Liver (tissue), 8 donors: ENCODE measurements at regions not wholly inside any gene's neighbourhood (a gene's known extent, or its start where the extent isn't known, plus 50 kb on each side); places are given as distances from the start of the nearest gene placed in this dataset.

Source experiments
- DNase-seq: peaks from one replicate; pipeline ENCODE4 v3.0.0-alpha.2; 2017; ENCODE audit warnings: low spot score
- H3K27ac ChIP-seq, 2 donors: one replicate each; pipeline ENCODE4 v1.7.0; 2013; ENCODE audit warnings: inconsistent platforms in 2 of 2, low read length in 2 of 2, control low read depth in 1 of 2, low read depth in 1 of 2, mild to moderate bottlenecking in 1 of 2
- H3K27me3 ChIP-seq, 4 donors: one replicate each; pipeline versions ENCODE4 v1.6.1 to v1.7.0; 2013; ENCODE audit warnings: low read length in 3 of 4, inconsistent platforms in 1 of 4, mild to moderate bottlenecking in 1 of 4, moderate library complexity in 1 of 4; ENCODE audit not compliant: control insufficient read depth in 4 of 4, insufficient read depth in 4 of 4
- H3K36me3 ChIP-seq, 4 donors: one replicate each; pipeline versions ENCODE4 v1.6.1 to v1.7.0; 2013; ENCODE audit warnings: low read length in 3 of 4, mild to moderate bottlenecking in 3 of 4, low read depth in 1 of 4, moderate library complexity in 1 of 4; ENCODE audit not compliant: control insufficient read depth in 4 of 4, insufficient read depth in 3 of 4
- H3K4me1 ChIP-seq, 4 donors: one replicate each; pipeline versions ENCODE4 v1.6.1 to v1.7.0; 2013; ENCODE audit warnings: low read length in 3 of 4, mild to moderate bottlenecking in 3 of 4, moderate library complexity in 1 of 4; ENCODE audit not compliant: control insufficient read depth in 4 of 4, insufficient read depth in 4 of 4
- H3K4me3 ChIP-seq, 3 donors: one replicate each; pipeline versions ENCODE4 v1.6.1 to v1.7.0; 2013; ENCODE audit warnings: low read length in 3 of 3, control low read depth in 1 of 3, low read depth in 1 of 3, mild to moderate bottlenecking in 1 of 3
- H3K9ac ChIP-seq, 2 donors: one replicate each; pipeline ENCODE4 v1.7.0; 2013; ENCODE audit warnings: low read length in 2 of 2, mild to moderate bottlenecking in 2 of 2, moderate library complexity in 2 of 2, control low read depth in 1 of 2, low read depth in 1 of 2
- H3K9me3 ChIP-seq, 4 donors: one replicate each; pipeline versions ENCODE4 v1.6.1 to v1.7.0; 2013; ENCODE audit warnings: low read length in 3 of 4; ENCODE audit not compliant: control insufficient read depth in 4 of 4
- CTCF ChIP-seq: fragments of 150-350 bp; IDR thresholded peaks from 2 replicates; pipeline ENCODE4 v1.5.1; 2017; ENCODE audit warnings: improper control_type of control experiment, low read depth, low read length; ENCODE audit not compliant: missing input control
- EGR1 ChIP-seq, 2 donors: IDR thresholded peaks; 2 replicates each; pipeline ENCODE4 v1.6.1; 2016 to 2018; ENCODE audit warnings: antibody characterized with exemption in 2 of 2, low read depth in 2 of 2
- FOXA2 ChIP-seq: IDR thresholded peaks from 2 replicates; pipeline ENCODE4 v1.6.1; 2016; ENCODE audit warnings: antibody characterized with exemption
- GABPA ChIP-seq, 2 donors: IDR thresholded peaks in 1 of 2; conservative IDR thresholded peaks in 1 of 2; 2 replicates each; pipeline ENCODE4 v1.6.1; 2016; ENCODE audit warnings: antibody characterized with exemption in 2 of 2, mild to moderate bottlenecking in 1 of 2, moderate library complexity in 1 of 2
- HNF4G ChIP-seq: IDR thresholded peaks from 2 replicates; pipeline ENCODE4 v1.6.1; 2016; ENCODE audit warnings: antibody characterized with exemption
- MAX ChIP-seq: IDR thresholded peaks from 2 replicates; pipeline ENCODE4 v1.6.1; 2016; ENCODE audit warnings: antibody characterized with exemption
- NR2F2 ChIP-seq: IDR thresholded peaks from 2 replicates; pipeline ENCODE4 v1.6.1; 2016; ENCODE audit warnings: antibody characterized with exemption
- RAD21 ChIP-seq, 2 donors: IDR thresholded peaks; 2 replicates each; pipeline ENCODE4 v1.6.1; 2016; ENCODE audit warnings: antibody characterized with exemption in 2 of 2, mild to moderate bottlenecking in 2 of 2
- RXRA ChIP-seq, 2 donors: IDR thresholded peaks; 2 replicates each; pipeline ENCODE4 v1.6.1; 2017 to 2018; ENCODE audit warnings: antibody characterized with exemption in 2 of 2, mild to moderate bottlenecking in 1 of 2
- ZBTB33 ChIP-seq: IDR thresholded peaks from 2 replicates; pipeline ENCODE4 v1.6.1; 2016; ENCODE audit warnings: antibody characterized with exemption
- WGBS: extraction: QIAGEN DNeasy Blood & Tissue Kit; methylation state at CpG from one replicate; pipeline ENCODE4 v1.1.7; 2013; 5-methylcytosine and 5-hydroxymethylcytosine counted together
- donor health status: healthy.
- donor health status: healthy.
- donor health status: healthy.
- donor health status: healthy.
- donor health status: healthy.

- H3K27me3 ChIP-seq = no peaks in the 10 kb centered on the region
- no peak overlapping the region for H3K27ac ChIP-seq
- H3K36me3 ChIP-seq = no peaks in the 10 kb centered on the region
- DNase-seq = no peak
- no peak overlapping the region for H3K4me3 ChIP-seq
- no peak for TF ChIP-seq RXRA (IDR thresholded peaks at IDR 0.05)
- TF ChIP-seq CTCF = no peak
- no peak for TF ChIP-seq MAX
- TF ChIP-seq FOXA2 = no peak
- TF ChIP-seq ZBTB33 = no peak
- no peak for TF ChIP-seq GABPA (IDR thresholded peaks at IDR 0.05 in 1 of 2, conservative IDR thresholded peaks at IDR 0.05 in 1 of 2)
- TF ChIP-seq NR2F2 = no peak
- no peak for TF ChIP-seq EGR1 (IDR thresholded peaks at IDR 0.05; ENCODE audit: low read depth in 2 of 2)
- no peaks in the 10 kb centered on the region for H3K4me1 ChIP-seq
- WGBS = 82% methylated on average over 1 of the region's 1 CpG
- H3K9ac ChIP-seq = no peak overlapping the region
- H3K9me3 ChIP-seq = peaks cover 0 to 3% (median 0%) of the 10 kb centered on the region in 4 donors
These were observed 618.6 kb downstream of the CBLN4 start for GRCh38 chr20:55386686-55387085.

- Histone ChIP-seq H3K27me3 (peaks cover 0 to 11% (median 0%) of the 10 kb centered on the region in 4 donors), H3K9ac (no peak overlapping the region), H3K36me3 (no peaks in the 10 kb centered on the region), H3K27ac (no peak overlapping the region), H3K4me1 (no peaks in the 10 kb centered on the region), H3K4me3 (no peak overlapping the region), H3K9me3 (no peaks in the 10 kb centered on the region)
- 71% methylated on average over 10 of the region's 10 CpGs for WGBS
- no peak for TF ChIP-seq RAD21 (IDR thresholded peaks at IDR 0.05)
- no peak for TF ChIP-seq NR2F2
- TF ChIP-seq HNF4G = no peak
- no peak for TF ChIP-seq GABPA (IDR thresholded peaks at IDR 0.05 in 1 of 2, conservative IDR thresholded peaks at IDR 0.05 in 1 of 2)
- TF ChIP-seq FOXA2 = no peak
- no peak for TF ChIP-seq CTCF
- no peak for TF ChIP-seq ZBTB33
- DNase-seq = no peak
These were observed 629.4 kb downstream of the CBLN4 start for GRCh38 chr20:55375920-55376319.
